WTC11 (cell line): ENCODE measurements at regions not wholly inside any gene's neighbourhood (a gene's known extent, or its start where the extent isn't known, plus 50 kb on each side); places are given as distances from the start of the nearest gene placed in this dataset.
"Not testable (repeated sequence)": the region's sequence is repeated elsewhere in the genome, so short reads cannot be mapped to it uniquely, and the experiment has no call there.

Source experiments
- ATAC-seq: fragments of 200-7000 bp; cut with Tn5 transposase; 2 replicates; pipeline ENCODE4 v1.10.0; 2021; ENCODE audit warnings: mild to moderate bottlenecking, moderate library complexity
- CTCF ChIA-PET: fragments of 300-600 bp; sonication (Branson Sonifier 250); formaldehyde crosslinking; loops from one replicate; lab custom pipeline; 2021; ENCODE audit warnings: antibody characterized with exemption; lab: Charles Lee
- POLR2A ChIA-PET: fragments of 350-600 bp; sonication (Branson Sonifier 250); formaldehyde crosslinking; loops from one replicate; lab custom pipeline; 2021; ENCODE audit warnings: antibody characterized with exemption; lab: Charles Lee
- DNase-seq: peaks from one replicate; pipeline ENCODE4 v3.0.0; 2021; ENCODE audit warnings: low spot score
- H3K27ac Mint-ChIP-seq: 2 replicates; pipeline ENCODE4 v1.8.0; 2021; ENCODE audit warnings: mixed read lengths
- H3K27me3 Mint-ChIP-seq: 2 replicates; pipeline ENCODE4 v1.8.0; 2021; ENCODE audit warnings: low read depth, mild to moderate bottlenecking, moderate library complexity, mixed read lengths
- H3K36me3 Mint-ChIP-seq: 2 replicates; pipeline ENCODE4 v1.8.0; 2021; ENCODE audit warnings: mixed read lengths
- H3K4me1 Mint-ChIP-seq: 2 replicates; pipeline ENCODE4 v1.8.0; 2022; ENCODE audit warnings: mixed read lengths
- H3K4me3 Mint-ChIP-seq: 2 replicates; pipeline ENCODE4 v1.8.0; 2021; ENCODE audit warnings: mild to moderate bottlenecking, moderate library complexity, mixed read lengths
- H3K9me3 Mint-ChIP-seq: 2 replicates; pipeline ENCODE4 v1.8.0; 2021; ENCODE audit warnings: mixed read lengths
- ATF1 ChIP-seq: sonication (generic); formaldehyde crosslinking; IDR thresholded peaks from 2 replicates; pipeline ENCODE4 v1.8.1; 2023; ENCODE audit warnings: mild to moderate bottlenecking, moderate library complexity, missing genetic modification reagents
- CREM ChIP-seq: sonication (generic); formaldehyde crosslinking; IDR thresholded peaks from 2 replicates; pipeline ENCODE4 v1.8.1; 2022; ENCODE audit warnings: mild to moderate bottlenecking, missing genetic modification reagents, moderate library complexity
- FOXK1 ChIP-seq: sonication (generic); formaldehyde crosslinking; IDR thresholded peaks from 2 replicates; pipeline ENCODE4 v1.8.0; 2022; ENCODE audit warnings: mild to moderate bottlenecking, moderate library complexity, missing genetic modification reagents
- GRHL2 ChIP-seq: fragments of 250-450 bp; sonication (Bioruptor Pico); IDR thresholded peaks from 2 replicates; pipeline ENCODE4 v1.8.0; 2022; ENCODE audit warnings: mild to moderate bottlenecking, moderate library complexity; ENCODE audit not compliant: insufficient replicate concordance, severe bottlenecking
- IRF2 ChIP-seq: sonication (generic); formaldehyde crosslinking; IDR thresholded peaks from 2 replicates; pipeline ENCODE4 v1.8.0; 2022; ENCODE audit warnings: low read depth, missing genetic modification reagents, borderline replicate concordance
- JUN ChIP-seq: sonication (generic); formaldehyde crosslinking; IDR thresholded peaks from 2 replicates; pipeline ENCODE4 v1.8.0; 2023; ENCODE audit warnings: mild to moderate bottlenecking, missing genetic modification reagents
- KAT7 ChIP-seq: sonication (generic); formaldehyde crosslinking; IDR thresholded peaks from 2 replicates; pipeline ENCODE4 v1.8.1; 2023; ENCODE audit warnings: missing genetic modification reagents, mild to moderate bottlenecking, borderline replicate concordance
- NFYB ChIP-seq: sonication (generic); formaldehyde crosslinking; conservative IDR thresholded peaks from 2 replicates; pipeline ENCODE4 v1.8.0; 2022; ENCODE audit warnings: low read depth, missing genetic modification reagents
- NR1H2 ChIP-seq: sonication (generic); formaldehyde crosslinking; IDR thresholded peaks from 2 replicates; pipeline ENCODE4 v1.9.0; 2021; ENCODE audit warnings: mild to moderate bottlenecking, moderate library complexity, missing genetic modification reagents
- NR2C2 ChIP-seq: sonication (generic); formaldehyde crosslinking; IDR thresholded peaks from 2 replicates; pipeline ENCODE4 v1.8.0; 2022; ENCODE audit warnings: mild to moderate bottlenecking, missing genetic modification reagents
- NR3C1 ChIP-seq: sonication (generic); formaldehyde crosslinking; conservative IDR thresholded peaks from 2 replicates; pipeline ENCODE4 v1.8.1; 2023; ENCODE audit warnings: low read depth, mild to moderate bottlenecking, missing genetic modification reagents
- OVOL2 ChIP-seq: fragments of 250-450 bp; sonication (Bioruptor Pico); IDR thresholded peaks from 2 replicates; pipeline ENCODE4 v1.9.0; 2021; ENCODE audit warnings: mild to moderate bottlenecking, borderline replicate concordance
- PRRX2 ChIP-seq: fragments of 250-450 bp; sonication (Bioruptor Pico); IDR thresholded peaks from 2 replicates; pipeline ENCODE4 v1.8.0; 2021; ENCODE audit warnings: mild to moderate bottlenecking
- SMAD3 ChIP-seq: sonication (generic); formaldehyde crosslinking; IDR thresholded peaks from 2 replicates; pipeline ENCODE4 v1.8.0; 2022; ENCODE audit warnings: missing genetic modification reagents, mild to moderate bottlenecking, borderline replicate concordance
- TEAD4 ChIP-seq: sonication (generic); formaldehyde crosslinking; IDR thresholded peaks from 2 replicates; pipeline ENCODE4 v1.8.0; 2022; ENCODE audit warnings: mild to moderate bottlenecking, missing genetic modification reagents
- ZBTB21 ChIP-seq: sonication (generic); formaldehyde crosslinking; IDR thresholded peaks from 2 replicates; pipeline ENCODE4 v1.8.1; 2023; ENCODE audit warnings: mild to moderate bottlenecking, missing genetic modification reagents, borderline replicate concordance
- ZNF416 ChIP-seq: fragments of 250-450 bp; sonication (Bioruptor Pico); IDR thresholded peaks from 2 replicates; pipeline ENCODE4 v1.9.0; 2021; ENCODE audit warnings: mild to moderate bottlenecking, inconsistent platforms
- ZNF423 ChIP-seq: fragments of 250-450 bp; sonication (Bioruptor Pico); IDR thresholded peaks from 2 replicates; pipeline ENCODE4 v2.1.2; 2022; ENCODE audit warnings: mild to moderate bottlenecking, moderate library complexity
- ZNF671 ChIP-seq: fragments of 250-450 bp; sonication (Bioruptor Pico); IDR thresholded peaks from 2 replicates; pipeline ENCODE4 v1.8.0; 2021; ENCODE audit warnings: mild to moderate bottlenecking
- TF ChIP-seq, protein P1 (sequence below): sonication (generic); formaldehyde crosslinking; IDR thresholded peaks from 2 replicates; pipeline ENCODE4 v1.8.1; 2022; ENCODE audit warnings: mild to moderate bottlenecking, moderate library complexity, missing genetic modification reagents
- TF ChIP-seq, protein P2 (sequence below): fragments of 250-450 bp; sonication (Bioruptor Pico); IDR thresholded peaks from 2 replicates; pipeline ENCODE4 v2.1.2; 2022; ENCODE audit warnings: mild to moderate bottlenecking, moderate library complexity
- TF ChIP-seq, protein P3 (sequence below): fragments of 250-450 bp; sonication (Bioruptor Pico); IDR thresholded peaks from 2 replicates; pipeline ENCODE4 v1.9.0; 2021; ENCODE audit warnings: mild to moderate bottlenecking
- TF ChIP-seq, protein P4 (sequence below): sonication (generic); formaldehyde crosslinking; IDR thresholded peaks from 2 replicates; pipeline ENCODE4 v1.8.1; 2022; ENCODE audit warnings: low read depth, missing genetic modification reagents, borderline replicate concordance
- TF ChIP-seq, protein P5 (sequence below): sonication (generic); formaldehyde crosslinking; IDR thresholded peaks from 2 replicates; pipeline ENCODE4 v1.8.0; 2022; ENCODE audit warnings: missing genetic modification reagents
- TF ChIP-seq, protein P6 (sequence below): sonication (generic); formaldehyde crosslinking; IDR thresholded peaks from 2 replicates; pipeline ENCODE4 v1.8.1; 2022; ENCODE audit warnings: low read depth, mild to moderate bottlenecking, moderate library complexity, missing genetic modification reagents, borderline replicate concordance

DNA sequence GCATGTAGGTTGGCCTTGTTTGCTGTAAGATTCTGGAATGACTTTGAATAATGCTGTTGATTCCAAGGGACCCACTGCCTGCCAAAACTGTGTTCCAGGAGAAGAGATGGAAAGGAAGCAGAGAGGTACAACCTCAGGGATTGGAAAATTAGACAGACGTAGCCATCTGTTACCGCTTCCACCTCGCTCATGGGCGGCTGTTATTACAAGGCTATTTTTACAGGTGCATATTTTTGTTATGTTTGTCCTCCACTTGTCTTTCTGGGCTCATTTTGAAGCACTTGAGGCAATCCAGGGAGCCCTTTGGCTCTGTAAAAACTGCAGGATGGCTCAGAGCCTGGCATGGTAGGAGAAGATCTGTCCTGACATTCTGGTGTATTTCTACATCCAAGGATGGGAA, 276.4 kb upstream of the TMTC4 start (continued):
- no peak for TF ChIP-seq FOXK1
- TF ChIP-seq KAT7 (CRISPR knock-in tag): no peak
- TF ChIP-seq IRF2 (CRISPR knock-in tag): no peak
- TF ChIP-seq OVOL2 (CRISPR knock-in tag): no peak
- TF ChIP-seq, protein P1, sequence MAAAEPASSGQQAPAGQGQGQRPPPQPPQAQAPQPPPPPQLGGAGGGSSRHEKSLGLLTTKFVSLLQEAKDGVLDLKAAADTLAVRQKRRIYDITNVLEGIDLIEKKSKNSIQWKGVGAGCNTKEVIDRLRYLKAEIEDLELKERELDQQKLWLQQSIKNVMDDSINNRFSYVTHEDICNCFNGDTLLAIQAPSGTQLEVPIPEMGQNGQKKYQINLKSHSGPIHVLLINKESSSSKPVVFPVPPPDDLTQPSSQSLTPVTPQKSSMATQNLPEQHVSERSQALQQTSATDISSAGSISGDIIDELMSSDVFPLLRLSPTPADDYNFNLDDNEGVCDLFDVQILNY: no peak
- TF ChIP-seq, protein P2, sequence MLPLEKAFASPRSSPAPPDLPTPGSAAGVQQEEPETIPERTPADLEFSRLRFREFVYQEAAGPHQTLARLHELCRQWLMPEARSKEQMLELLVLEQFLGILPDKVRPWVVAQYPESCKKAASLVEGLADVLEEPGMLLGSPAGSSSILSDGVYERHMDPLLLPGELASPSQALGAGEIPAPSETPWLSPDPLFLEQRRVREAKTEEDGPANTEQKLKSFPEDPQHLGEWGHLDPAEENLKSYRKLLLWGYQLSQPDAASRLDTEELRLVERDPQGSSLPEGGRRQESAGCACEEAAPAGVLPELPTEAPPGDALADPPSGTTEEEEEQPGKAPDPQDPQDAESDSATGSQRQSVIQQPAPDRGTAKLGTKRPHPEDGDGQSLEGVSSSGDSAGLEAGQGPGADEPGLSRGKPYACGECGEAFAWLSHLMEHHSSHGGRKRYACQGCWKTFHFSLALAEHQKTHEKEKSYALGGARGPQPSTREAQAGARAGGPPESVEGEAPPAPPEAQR (CRISPR knock-in tag): no peak
- TF ChIP-seq NR3C1 (CRISPR knock-in tag): no peak
- no peak for TF ChIP-seq NR2C2 (CRISPR knock-in tag)
- TF ChIP-seq, all 79 proteins: peak for 0

DNA sequence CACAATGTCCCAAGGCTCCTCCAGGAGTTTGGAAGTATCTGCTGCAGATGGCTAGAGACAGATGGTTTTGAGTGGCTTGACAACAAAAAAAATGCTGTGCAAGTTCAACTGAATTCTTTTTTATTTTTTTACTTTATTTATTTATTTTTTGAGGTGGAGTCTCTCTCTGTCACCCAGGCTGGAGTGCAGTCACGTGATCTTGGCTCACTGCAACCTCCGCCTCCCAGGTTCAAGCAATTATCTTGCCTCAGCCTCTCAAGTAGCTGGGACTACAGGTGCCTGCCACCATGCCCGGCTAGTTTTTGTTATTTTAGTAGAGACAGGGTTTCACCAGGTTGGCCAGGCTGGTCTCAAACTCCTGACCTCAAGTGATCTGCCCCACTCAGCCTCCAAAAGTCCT, 274.3 kb upstream of the TMTC4 start:
- CTCF ChIA-PET, H3K36me3 Mint-ChIP-seq, H3K27me3 Mint-ChIP-seq, H3K4me1 Mint-ChIP-seq, H3K4me3 Mint-ChIP-seq, ATAC-seq, POLR2A ChIA-PET, DNase-seq, H3K27ac Mint-ChIP-seq: not testable (repeated sequence)
- H3K9me3 Mint-ChIP-seq: peaks cover 30% of the 10 kb centered on the region

DNA sequence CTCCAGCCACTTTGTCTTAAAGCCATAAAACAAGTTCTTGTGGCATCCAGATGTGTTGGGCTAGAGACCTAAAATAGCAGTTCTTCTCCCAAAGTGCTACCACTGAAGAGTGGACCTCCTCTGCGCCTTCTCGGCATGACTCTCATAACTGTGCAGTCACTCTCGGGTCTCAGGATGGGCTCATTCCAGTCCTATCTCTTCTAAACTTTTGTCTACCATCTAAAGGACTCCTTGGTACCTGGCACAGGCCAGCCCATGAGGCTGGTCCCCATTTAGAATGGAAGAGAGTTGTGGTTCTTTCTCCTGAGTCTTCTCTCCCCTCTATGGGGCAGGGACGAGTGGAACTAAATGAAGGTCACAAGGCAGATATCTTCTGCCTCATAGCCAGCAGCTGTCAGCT, 272.0 kb upstream of the TMTC4 start:
- DNase-seq (no peak), ATAC-seq (no peak)
- H3K27me3 Mint-ChIP-seq: peaks cover 2% of the 10 kb centered on the region; the same call in 1 of the 2 replicates
- no peak overlapping the region for H3K27ac Mint-ChIP-seq
- ChIA-PET CTCF (no interaction called here), POLR2A (no interaction called here)
- no peak overlapping the region for H3K4me3 Mint-ChIP-seq
- TF ChIP-seq GRHL2 (CRISPR knock-in tag) (no peak), NR1H2 (CRISPR knock-in tag) (no peak), KAT7 (CRISPR knock-in tag) (no peak), JUN (no peak), NFYB (CRISPR knock-in tag) (no peak), CREM (CRISPR knock-in tag) (no peak), ZNF416 (CRISPR knock-in tag) (no peak), SMAD3 (CRISPR knock-in tag) (no peak), IRF2 (CRISPR knock-in tag) (no peak), PRRX2 (CRISPR knock-in tag) (no peak), ZNF423 (CRISPR knock-in tag) (no peak), ATF1 (CRISPR knock-in tag) (no peak), ZNF671 (CRISPR knock-in tag) (no peak), TEAD4 (CRISPR knock-in tag) (no peak), ZBTB21 (no peak)
- TF ChIP-seq, protein P3, sequence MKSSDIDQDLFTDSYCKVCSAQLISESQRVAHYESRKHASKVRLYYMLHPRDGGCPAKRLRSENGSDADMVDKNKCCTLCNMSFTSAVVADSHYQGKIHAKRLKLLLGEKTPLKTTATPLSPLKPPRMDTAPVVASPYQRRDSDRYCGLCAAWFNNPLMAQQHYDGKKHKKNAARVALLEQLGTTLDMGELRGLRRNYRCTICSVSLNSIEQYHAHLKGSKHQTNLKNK: no peak
- TF ChIP-seq, protein P4, sequence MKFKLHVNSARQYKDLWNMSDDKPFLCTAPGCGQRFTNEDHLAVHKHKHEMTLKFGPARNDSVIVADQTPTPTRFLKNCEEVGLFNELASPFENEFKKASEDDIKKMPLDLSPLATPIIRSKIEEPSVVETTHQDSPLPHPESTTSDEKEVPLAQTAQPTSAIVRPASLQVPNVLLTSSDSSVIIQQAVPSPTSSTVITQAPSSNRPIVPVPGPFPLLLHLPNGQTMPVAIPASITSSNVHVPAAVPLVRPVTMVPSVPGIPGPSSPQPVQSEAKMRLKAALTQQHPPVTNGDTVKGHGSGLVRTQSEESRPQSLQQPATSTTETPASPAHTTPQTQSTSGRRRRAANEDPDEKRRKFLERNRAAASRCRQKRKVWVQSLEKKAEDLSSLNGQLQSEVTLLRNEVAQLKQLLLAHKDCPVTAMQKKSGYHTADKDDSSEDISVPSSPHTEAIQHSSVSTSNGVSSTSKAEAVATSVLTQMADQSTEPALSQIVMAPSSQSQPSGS (CRISPR knock-in tag): no peak
- TF ChIP-seq, protein P5, sequence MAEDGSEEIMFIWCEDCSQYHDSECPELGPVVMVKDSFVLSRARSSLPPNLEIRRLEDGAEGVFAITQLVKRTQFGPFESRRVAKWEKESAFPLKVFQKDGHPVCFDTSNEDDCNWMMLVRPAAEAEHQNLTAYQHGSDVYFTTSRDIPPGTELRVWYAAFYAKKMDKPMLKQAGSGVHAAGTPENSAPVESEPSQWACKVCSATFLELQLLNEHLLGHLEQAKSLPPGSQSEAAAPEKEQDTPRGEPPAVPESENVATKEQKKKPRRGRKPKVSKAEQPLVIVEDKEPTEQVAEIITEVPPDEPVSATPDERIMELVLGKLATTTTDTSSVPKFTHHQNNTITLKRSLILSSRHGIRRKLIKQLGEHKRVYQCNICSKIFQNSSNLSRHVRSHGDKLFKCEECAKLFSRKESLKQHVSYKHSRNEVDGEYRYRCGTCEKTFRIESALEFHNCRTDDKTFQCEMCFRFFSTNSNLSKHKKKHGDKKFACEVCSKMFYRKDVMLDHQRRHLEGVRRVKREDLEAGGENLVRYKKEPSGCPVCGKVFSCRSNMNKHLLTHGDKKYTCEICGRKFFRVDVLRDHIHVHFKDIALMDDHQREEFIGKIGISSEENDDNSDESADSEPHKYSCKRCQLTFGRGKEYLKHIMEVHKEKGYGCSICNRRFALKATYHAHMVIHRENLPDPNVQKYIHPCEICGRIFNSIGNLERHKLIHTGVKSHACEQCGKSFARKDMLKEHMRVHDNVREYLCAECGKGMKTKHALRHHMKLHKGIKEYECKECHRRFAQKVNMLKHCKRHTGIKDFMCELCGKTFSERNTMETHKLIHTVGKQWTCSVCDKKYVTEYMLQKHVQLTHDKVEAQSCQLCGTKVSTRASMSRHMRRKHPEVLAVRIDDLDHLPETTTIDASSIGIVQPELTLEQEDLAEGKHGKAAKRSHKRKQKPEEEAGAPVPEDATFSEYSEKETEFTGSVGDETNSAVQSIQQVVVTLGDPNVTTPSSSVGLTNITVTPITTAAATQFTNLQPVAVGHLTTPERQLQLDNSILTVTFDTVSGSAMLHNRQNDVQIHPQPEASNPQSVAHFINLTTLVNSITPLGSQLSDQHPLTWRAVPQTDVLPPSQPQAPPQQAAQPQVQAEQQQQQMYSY (CRISPR knock-in tag): no peak
- TF ChIP-seq, protein P6, sequence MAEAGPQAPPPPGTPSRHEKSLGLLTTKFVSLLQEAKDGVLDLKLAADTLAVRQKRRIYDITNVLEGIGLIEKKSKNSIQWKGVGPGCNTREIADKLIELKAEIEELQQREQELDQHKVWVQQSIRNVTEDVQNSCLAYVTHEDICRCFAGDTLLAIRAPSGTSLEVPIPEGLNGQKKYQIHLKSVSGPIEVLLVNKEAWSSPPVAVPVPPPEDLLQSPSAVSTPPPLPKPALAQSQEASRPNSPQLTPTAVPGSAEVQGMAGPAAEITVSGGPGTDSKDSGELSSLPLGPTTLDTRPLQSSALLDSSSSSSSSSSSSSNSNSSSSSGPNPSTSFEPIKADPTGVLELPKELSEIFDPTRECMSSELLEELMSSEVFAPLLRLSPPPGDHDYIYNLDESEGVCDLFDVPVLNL (CRISPR knock-in tag): no peak
- TF ChIP-seq, protein P2 (CRISPR knock-in tag): no peak
- TF ChIP-seq, all 79 proteins: peak for 0
- peaks cover 30% of the 10 kb centered on the region for H3K9me3 Mint-ChIP-seq
- H3K4me1 Mint-ChIP-seq: no peaks in the 10 kb centered on the region
- H3K36me3 Mint-ChIP-seq: no peaks in the 10 kb centered on the region
